ENCODE measurements at regions not wholly inside any gene's neighbourhood (a gene's known extent, or its start where the extent isn't known, plus 50 kb on each side); places are given as distances from the start of the nearest gene placed in this dataset.

DNA sequence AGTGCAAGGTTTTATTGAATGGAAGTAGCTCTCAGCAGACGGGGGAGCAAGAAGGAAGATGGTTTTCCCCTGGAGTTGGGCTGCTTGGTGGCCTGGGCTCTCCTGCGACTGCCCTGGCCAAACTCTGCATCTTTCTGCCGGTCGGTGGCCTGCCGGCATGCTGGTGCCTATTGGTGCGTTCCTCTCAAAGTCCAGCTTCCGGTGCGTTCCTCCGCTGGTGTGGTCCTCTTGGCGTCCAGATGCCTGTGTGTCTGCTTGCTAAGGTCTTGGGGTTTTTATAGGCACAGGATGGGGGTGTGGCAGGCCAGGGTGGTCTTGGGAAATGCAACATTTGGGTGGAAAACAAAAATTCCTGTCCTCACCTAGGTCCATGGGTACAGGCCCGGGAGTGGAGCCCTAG, 567.4 kb upstream of the CNTN5 start:
- TF ChIP-seq, protein P1, sequence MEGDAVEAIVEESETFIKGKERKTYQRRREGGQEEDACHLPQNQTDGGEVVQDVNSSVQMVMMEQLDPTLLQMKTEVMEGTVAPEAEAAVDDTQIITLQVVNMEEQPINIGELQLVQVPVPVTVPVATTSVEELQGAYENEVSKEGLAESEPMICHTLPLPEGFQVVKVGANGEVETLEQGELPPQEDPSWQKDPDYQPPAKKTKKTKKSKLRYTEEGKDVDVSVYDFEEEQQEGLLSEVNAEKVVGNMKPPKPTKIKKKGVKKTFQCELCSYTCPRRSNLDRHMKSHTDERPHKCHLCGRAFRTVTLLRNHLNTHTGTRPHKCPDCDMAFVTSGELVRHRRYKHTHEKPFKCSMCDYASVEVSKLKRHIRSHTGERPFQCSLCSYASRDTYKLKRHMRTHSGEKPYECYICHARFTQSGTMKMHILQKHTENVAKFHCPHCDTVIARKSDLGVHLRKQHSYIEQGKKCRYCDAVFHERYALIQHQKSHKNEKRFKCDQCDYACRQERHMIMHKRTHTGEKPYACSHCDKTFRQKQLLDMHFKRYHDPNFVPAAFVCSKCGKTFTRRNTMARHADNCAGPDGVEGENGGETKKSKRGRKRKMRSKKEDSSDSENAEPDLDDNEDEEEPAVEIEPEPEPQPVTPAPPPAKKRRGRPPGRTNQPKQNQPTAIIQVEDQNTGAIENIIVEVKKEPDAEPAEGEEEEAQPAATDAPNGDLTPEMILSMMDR (IDR thresholded peaks at IDR 0.05): no peak
- TF ChIP-seq TAF1 (IDR thresholded peaks at IDR 0.05; ENCODE audit: borderline replicate concordance, low read depth, low read length) (no peak), TEAD4 (IDR thresholded peaks at IDR 0.05; ENCODE audit: borderline replicate concordance, insufficient read depth) (no peak), NFIC (IDR thresholded peaks at IDR 0.05; ENCODE audit: borderline replicate concordance) (no peak), POLR2AphosphoS5 (IDR thresholded peaks at IDR 0.05; ENCODE audit: low read depth, low read length) (no peak), RAD21 (IDR thresholded peaks at IDR 0.05; ENCODE audit: low read length) (no peak), RXRA (IDR thresholded peaks at IDR 0.05; ENCODE audit: borderline replicate concordance, low read depth) (no peak)
- TF ChIP-seq, protein P2, sequence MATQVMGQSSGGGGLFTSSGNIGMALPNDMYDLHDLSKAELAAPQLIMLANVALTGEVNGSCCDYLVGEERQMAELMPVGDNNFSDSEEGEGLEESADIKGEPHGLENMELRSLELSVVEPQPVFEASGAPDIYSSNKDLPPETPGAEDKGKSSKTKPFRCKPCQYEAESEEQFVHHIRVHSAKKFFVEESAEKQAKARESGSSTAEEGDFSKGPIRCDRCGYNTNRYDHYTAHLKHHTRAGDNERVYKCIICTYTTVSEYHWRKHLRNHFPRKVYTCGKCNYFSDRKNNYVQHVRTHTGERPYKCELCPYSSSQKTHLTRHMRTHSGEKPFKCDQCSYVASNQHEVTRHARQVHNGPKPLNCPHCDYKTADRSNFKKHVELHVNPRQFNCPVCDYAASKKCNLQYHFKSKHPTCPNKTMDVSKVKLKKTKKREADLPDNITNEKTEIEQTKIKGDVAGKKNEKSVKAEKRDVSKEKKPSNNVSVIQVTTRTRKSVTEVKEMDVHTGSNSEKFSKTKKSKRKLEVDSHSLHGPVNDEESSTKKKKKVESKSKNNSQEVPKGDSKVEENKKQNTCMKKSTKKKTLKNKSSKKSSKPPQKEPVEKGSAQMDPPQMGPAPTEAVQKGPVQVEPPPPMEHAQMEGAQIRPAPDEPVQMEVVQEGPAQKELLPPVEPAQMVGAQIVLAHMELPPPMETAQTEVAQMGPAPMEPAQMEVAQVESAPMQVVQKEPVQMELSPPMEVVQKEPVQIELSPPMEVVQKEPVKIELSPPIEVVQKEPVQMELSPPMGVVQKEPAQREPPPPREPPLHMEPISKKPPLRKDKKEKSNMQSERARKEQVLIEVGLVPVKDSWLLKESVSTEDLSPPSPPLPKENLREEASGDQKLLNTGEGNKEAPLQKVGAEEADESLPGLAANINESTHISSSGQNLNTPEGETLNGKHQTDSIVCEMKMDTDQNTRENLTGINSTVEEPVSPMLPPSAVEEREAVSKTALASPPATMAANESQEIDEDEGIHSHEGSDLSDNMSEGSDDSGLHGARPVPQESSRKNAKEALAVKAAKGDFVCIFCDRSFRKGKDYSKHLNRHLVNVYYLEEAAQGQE (IDR thresholded peaks at IDR 0.05; ENCODE audit: low read depth, low read length): no peak
- TF ChIP-seq, protein P3, sequence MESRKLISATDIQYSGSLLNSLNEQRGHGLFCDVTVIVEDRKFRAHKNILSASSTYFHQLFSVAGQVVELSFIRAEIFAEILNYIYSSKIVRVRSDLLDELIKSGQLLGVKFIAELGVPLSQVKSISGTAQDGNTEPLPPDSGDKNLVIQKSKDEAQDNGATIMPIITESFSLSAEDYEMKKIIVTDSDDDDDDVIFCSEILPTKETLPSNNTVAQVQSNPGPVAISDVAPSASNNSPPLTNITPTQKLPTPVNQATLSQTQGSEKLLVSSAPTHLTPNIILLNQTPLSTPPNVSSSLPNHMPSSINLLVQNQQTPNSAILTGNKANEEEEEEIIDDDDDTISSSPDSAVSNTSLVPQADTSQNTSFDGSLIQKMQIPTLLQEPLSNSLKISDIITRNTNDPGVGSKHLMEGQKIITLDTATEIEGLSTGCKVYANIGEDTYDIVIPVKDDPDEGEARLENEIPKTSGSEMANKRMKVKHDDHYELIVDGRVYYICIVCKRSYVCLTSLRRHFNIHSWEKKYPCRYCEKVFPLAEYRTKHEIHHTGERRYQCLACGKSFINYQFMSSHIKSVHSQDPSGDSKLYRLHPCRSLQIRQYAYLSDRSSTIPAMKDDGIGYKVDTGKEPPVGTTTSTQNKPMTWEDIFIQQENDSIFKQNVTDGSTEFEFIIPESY (IDR thresholded peaks at IDR 0.05; ENCODE audit: borderline replicate concordance, low read depth): no peak
- TF ChIP-seq, protein P4, sequence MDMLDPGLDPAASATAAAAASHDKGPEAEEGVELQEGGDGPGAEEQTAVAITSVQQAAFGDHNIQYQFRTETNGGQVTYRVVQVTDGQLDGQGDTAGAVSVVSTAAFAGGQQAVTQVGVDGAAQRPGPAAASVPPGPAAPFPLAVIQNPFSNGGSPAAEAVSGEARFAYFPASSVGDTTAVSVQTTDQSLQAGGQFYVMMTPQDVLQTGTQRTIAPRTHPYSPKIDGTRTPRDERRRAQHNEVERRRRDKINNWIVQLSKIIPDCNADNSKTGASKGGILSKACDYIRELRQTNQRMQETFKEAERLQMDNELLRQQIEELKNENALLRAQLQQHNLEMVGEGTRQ (IDR thresholded peaks at IDR 0.05; ENCODE audit: borderline replicate concordance, low read depth, low read length): no peak

Measured in SK-N-SH (cell line).